Adrenal gland (tissue), 9 donors: ENCODE measurements at regions not wholly inside any gene's neighbourhood (a gene's known extent, or its start where the extent isn't known, plus 50 kb on each side); places are given as distances from the start of the nearest gene placed in this dataset.

Source experiments
- DNase-seq, 7 donors: peaks; one replicate each; pipeline ENCODE4 v3.0.0-alpha.2; 2019 to 2020
- H3K27ac ChIP-seq, 5 donors: fragments of 200-600 bp; sonication (generic) in 4 of 5; 1 replicate in 3 of 5; 2 replicates in 2 of 5; pipeline versions ENCODE4 v1.5.1 to v1.8.0; 2016 to 2020; ENCODE audit warnings: mild to moderate bottlenecking in 1 of 5
- H3K27me3 ChIP-seq: fragments of 200-600 bp; 2 replicates; pipeline ENCODE4 v1.8.0; 2021
- H3K36me3 ChIP-seq, 2 donors: fragments of 200-600 bp; replicated peaks in 1 of 2; 1 replicate in 1 of 2; 2 replicates in 1 of 2; pipeline versions ENCODE4 v1.5.1 to v1.8.0; 2018 to 2022
- H3K4me1 ChIP-seq, 2 donors: fragments of 200-600 bp; replicated peaks in 1 of 2; 1 replicate in 1 of 2; 2 replicates in 1 of 2; pipeline versions ENCODE4 v1.5.1 to v1.8.0; 2018 to 2021
- H3K4me3 ChIP-seq, 4 donors: fragments of 200-600 bp; sonication (generic) in 3 of 4; one replicate each; pipeline ENCODE4 v1.5.1; 2016 to 2018
- H3K9me3 ChIP-seq, 3 donors: fragments of 200-600 bp; sonication (generic) in 1 of 3; replicated peaks in 1 of 3; 1 replicate in 2 of 3; 2 replicates in 1 of 3; pipeline versions ENCODE4 v1.5.1 to v1.8.0; 2016 to 2021
- POLR2A ChIP-seq, 2 donors: fragments of 450-650 bp; IDR thresholded peaks; one replicate each; pipeline ENCODE4 v1.6.1; 2017; ENCODE audit warnings: antibody characterized with exemption in 2 of 2, mild to moderate bottlenecking in 2 of 2, moderate library complexity in 1 of 2
- WGBS, 4 donors: extraction: QIAGEN DNeasy Blood & Tissue Kit in 2 of 4; methylation state at CpG; one replicate each; pipeline versions ENCODE4 v1.1.5 to v1.1.7; 2013 to 2017; 5-methylcytosine and 5-hydroxymethylcytosine counted together
- intact Hi-C, 2 donors: fragments of 100-400 bp; cut with DNase I; formaldehyde crosslinking; loops; one replicate each; pipeline versions ENCODE4 v1.14.1 to v1.15.0; 2022 to 2023
- TF ChIP-seq, protein P1 (sequence below), 6 experiments: fragments of 450-650 bp in 4 of 6; fragments of 200-600 bp in 2 of 6; sonication (generic) in 1 of 6; IDR thresholded peaks; 1 replicate in 5 of 6; 2 replicates in 1 of 6; pipeline versions ENCODE4 v1.5.1 to v1.8.0; 2016 to 2021; ENCODE audit warnings: antibody characterized with exemption in 6 of 6, mild to moderate bottlenecking in 2 of 6, moderate library complexity in 1 of 6
- donor health status: healthy with polysubstance abuse.
- donor health status: Bipolar disorder and iron deficiency.
- donor health status: DM: yes; HTN: yes; CAD: no.
- donor health status: DM: no; HTN: no; CAD: no.
- donor health status: DM: no; HTN: no; CAD: no.

DNA sequence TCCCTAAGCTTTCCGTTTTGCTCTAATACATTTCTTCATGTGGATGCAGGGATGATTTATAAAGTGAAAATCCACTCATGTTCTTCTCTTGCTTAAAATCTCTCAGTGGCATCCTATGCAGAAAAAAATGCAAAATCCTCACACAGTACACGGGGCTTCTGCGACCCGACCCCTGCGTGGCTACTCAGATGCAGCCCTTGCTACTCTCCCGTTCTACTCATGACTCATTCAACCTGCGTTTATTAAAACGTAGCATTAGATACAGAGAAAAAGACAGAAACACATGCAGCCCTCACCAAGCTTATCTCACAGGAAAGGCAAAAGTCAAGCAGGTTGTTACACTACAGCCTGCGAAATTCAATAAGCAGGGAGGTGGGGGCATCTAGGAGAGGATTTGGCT lies 284.4 kb upstream of the PFKP start:
- no peaks in the 10 kb centered on the region for H3K4me1 ChIP-seq
- H3K36me3 ChIP-seq, result no peaks in the 10 kb centered on the region
- intact Hi-C loops, result no loop called here
- no peaks in the 10 kb centered on the region for H3K9me3 ChIP-seq
- DNase-seq, result no peak
- TF ChIP-seq, protein P1, sequence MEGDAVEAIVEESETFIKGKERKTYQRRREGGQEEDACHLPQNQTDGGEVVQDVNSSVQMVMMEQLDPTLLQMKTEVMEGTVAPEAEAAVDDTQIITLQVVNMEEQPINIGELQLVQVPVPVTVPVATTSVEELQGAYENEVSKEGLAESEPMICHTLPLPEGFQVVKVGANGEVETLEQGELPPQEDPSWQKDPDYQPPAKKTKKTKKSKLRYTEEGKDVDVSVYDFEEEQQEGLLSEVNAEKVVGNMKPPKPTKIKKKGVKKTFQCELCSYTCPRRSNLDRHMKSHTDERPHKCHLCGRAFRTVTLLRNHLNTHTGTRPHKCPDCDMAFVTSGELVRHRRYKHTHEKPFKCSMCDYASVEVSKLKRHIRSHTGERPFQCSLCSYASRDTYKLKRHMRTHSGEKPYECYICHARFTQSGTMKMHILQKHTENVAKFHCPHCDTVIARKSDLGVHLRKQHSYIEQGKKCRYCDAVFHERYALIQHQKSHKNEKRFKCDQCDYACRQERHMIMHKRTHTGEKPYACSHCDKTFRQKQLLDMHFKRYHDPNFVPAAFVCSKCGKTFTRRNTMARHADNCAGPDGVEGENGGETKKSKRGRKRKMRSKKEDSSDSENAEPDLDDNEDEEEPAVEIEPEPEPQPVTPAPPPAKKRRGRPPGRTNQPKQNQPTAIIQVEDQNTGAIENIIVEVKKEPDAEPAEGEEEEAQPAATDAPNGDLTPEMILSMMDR (IDR thresholded peaks at IDR 0.05), result no peak
- TF ChIP-seq POLR2A (IDR thresholded peaks at IDR 0.05), result no peak
- H3K27me3 ChIP-seq, result no peaks in the 10 kb centered on the region
- H3K4me3 ChIP-seq, result no peak overlapping the region
- no peak overlapping the region for H3K27ac ChIP-seq
- WGBS, 4 donors, result 71 to 77% (median 75%) methylated on average over 9 of the region's 9 CpGs

DNA sequence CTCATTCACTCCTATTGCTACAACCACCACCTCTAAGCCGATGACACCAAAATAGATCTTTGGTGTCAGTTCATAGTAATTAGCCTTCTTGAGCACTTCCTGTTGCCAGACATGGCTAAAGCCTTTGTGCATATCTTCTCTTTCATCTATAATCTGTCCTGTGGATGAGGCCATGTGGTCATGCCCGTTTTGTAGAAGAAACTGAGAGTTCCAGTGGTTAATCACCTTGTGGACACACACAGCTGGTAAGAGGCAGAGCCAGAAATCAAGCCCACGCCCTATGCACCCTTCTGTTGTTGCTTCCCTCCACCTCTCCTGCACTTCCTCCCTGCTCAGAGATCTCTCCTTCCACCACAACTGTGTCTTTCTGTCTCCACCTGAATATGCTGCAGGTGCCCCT lies 285.1 kb upstream of the PFKP start:
- TF ChIP-seq POLR2A (IDR thresholded peaks at IDR 0.05), result no peak
- TF ChIP-seq, protein P1 (IDR thresholded peaks at IDR 0.05), result no peak
- Histone ChIP-seq H3K4me1 (no peaks in the 10 kb centered on the region), H3K27ac (no peak overlapping the region), H3K4me3 (no peak overlapping the region), H3K27me3 (no peaks in the 10 kb centered on the region), H3K36me3 (no peaks in the 10 kb centered on the region), H3K9me3 (no peaks in the 10 kb centered on the region)
- no peak for DNase-seq
- intact Hi-C loops, result no loop called here
- 50 to 72% (median 61%) methylated on average over 3 of the region's 3 CpGs for WGBS, 4 donors

DNA sequence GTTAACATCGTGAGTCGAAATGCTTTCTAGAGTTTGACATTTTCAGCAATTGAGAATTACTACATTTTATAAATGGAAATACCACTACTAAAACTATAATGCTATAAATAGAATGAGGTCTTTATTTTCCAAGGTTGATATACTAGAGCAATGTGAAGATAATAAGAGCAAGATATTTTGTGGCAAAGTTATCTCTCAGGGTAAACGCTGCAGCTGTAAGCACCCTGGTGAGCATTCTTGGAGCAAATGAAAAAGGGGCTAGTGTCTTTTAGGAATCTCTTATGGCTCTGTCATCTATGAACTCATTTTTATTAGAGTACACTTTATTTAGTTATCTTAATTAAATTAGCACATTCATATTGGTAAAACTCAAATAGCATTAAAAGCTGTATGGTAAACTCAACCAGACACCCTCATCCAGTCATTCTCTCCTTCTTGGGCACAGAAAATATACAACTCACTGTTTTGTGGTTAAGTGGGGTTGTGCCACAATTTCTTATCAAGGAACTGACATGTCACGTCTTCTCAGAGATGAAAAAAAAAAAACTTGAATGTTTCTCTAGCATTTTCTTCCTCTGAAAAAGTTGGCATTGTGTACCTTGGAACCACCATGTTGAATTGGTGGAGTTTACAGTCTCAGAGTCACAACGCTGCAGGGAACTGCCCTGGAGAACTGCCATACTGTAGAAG lies 289.5 kb upstream of the PFKP start:
- DNase-seq, result no peak
- Histone ChIP-seq H3K4me1 (no peaks in the 10 kb centered on the region), H3K4me3 (no peak overlapping the region), H3K27ac (no peak overlapping the region), H3K27me3 (no peaks in the 10 kb centered on the region), H3K36me3 (no peaks in the 10 kb centered on the region), H3K9me3 (no peaks in the 10 kb centered on the region)
- no peak for TF ChIP-seq POLR2A (IDR thresholded peaks at IDR 0.05)
- TF ChIP-seq, protein P1 (IDR thresholded peaks at IDR 0.05), result no peak
- WGBS, 4 donors, result 52 to 60% (median 56%) methylated on average over 5 of the region's 5 CpGs
- intact Hi-C loops, result no loop called here

DNA sequence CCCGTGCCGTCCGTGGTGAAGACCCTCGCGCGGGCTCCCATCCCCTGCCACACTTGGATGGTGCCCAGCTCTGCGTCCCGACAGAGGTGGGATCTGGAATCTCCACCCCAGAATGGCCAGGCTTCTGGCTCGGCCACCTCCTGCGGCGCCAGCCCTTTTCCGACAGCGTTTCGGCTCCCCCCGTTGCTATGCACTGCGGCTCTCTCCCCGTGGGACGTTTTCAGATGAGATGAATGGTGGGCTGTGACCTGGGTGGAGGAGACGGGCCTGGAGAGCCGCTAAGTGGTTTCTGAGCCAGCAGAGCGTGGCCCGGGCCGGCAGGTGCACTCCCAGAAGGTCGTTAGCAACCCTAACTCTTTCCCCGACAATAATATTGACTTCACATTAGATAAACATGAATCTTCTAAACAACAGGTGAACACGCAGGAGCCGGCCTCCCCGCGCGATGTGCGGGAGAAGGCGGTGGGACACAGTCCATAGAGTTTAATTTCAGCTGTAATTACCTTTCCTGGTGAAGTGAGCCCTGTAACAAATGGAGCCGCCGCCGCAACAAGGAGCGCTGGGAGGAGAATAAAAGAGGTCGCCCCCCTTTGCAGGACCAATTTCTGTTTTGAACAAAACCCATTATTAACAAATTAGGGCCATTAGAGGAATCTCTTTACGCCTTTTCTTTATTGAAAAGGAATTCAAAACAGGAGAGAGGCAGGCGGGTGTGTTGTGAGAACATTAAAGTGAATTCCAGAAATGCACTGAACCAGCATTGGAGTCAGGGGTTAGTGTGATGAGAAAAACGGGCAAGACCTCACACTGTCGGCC lies 294.3 kb upstream of the PFKP start:
- H3K27ac ChIP-seq, result no peak overlapping the region
- intact Hi-C loops, result no loop called here
- DNase-seq, result no peak
- no peaks in the 10 kb centered on the region for H3K4me1 ChIP-seq
- H3K36me3 ChIP-seq, result no peaks in the 10 kb centered on the region
- 59 to 63% (median 60%) methylated on average over 29 to 41 of the region's 41 CpGs for WGBS, 4 donors
- no peak overlapping the region for H3K4me3 ChIP-seq
- no peaks in the 10 kb centered on the region for H3K9me3 ChIP-seq
- TF ChIP-seq, protein P1 (IDR thresholded peaks at IDR 0.05), result no peak
- TF ChIP-seq POLR2A (IDR thresholded peaks at IDR 0.05), result no peak
- H3K27me3 ChIP-seq, result no peaks in the 10 kb centered on the region
